RKO (cell line): ENCODE measurements at regions not wholly inside any gene's neighbourhood (a gene's known extent, or its start where the extent isn't known, plus 50 kb on each side); places are given as distances from the start of the nearest gene placed in this dataset.
A peak's percentile ranks its signal among the peaks of the same experiment; 100 is the strongest.
"Not testable (repeated sequence)": the region's sequence is repeated elsewhere in the genome, so short reads cannot be mapped to it uniquely, and the experiment has no call there.

ENCODE experiments used
- DNase-seq: peaks from one replicate; pipeline ENCODE4 v3.0.0-alpha.2; 2016; ENCODE audit warnings: low spot score

GRCh38 chr3:72050048-72050632, 265.2 kb upstream of the PROK2 start:
- no peak for DNase-seq

- no peak for DNase-seq
Measured at GRCh38 chr3:72049300-72049699, 264.4 kb upstream of the PROK2 start.

- no peak for DNase-seq
Measured at GRCh38 chr3:72048873-72049272, 263.9 kb upstream of the PROK2 start.

DNA sequence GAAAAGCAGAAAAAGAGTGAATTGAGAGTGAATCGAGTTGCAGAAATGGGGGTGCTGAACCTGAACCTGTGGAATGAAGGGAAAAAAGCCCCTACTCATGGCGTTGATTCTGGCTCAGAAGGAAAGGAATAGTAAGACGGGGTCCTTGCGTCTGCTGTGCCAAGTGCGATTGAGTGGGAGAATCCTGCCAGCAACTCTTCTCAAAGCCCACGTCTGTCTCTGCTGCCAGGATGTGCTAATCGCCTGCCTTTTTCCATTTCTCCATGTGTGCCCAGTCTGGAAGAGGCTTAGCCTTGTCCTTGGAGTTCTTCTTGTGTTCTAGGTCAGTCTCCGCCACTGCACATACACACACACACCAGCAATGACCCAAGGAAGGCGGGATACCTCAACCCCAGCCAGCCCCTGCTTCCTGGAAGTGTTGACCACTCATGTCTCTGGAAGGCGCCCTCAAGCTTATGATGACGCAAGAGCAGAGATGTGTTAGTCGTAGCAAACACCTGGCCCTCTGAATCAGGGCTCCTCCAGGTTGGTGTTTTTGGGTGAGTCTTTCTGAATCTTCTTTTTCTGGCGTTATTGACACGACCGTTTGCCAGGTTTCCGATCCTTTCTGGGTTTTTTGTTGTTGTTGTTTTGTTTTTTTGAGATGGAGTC, 262.4 kb upstream of the PROK2 start:
- DNase-seq = peak; percentile 6

DNA sequence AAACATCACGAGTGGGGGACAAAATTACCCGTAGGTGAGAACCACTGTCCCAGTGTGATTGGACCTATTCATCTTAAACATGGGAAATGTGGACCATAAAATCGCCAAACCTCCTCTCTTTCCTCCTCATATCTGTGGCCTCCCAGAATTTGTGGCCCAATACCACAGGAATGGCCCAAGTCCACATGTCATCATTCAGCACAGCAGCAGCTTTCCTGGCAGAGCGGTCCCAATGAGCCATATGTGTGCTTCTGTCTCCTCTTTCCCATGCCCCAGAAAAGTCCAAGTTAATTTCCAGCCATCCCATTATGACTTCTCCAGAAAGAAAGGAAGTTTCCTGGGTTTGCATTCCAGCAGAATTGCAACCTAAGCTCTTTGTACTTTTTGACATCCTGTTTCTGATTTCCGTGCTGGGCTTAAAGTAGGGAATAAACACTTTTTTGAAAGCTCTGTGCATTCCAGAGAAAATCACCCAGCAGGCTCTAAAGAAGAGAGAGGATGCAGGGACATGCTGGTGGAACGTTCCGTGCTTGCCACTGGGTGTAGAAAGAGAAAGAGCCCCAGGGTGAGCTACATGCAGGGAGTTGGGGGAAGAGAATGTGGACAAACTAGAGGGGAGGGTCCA, 259.4 kb upstream of the PROK2 start:
- no peak for DNase-seq

DNA sequence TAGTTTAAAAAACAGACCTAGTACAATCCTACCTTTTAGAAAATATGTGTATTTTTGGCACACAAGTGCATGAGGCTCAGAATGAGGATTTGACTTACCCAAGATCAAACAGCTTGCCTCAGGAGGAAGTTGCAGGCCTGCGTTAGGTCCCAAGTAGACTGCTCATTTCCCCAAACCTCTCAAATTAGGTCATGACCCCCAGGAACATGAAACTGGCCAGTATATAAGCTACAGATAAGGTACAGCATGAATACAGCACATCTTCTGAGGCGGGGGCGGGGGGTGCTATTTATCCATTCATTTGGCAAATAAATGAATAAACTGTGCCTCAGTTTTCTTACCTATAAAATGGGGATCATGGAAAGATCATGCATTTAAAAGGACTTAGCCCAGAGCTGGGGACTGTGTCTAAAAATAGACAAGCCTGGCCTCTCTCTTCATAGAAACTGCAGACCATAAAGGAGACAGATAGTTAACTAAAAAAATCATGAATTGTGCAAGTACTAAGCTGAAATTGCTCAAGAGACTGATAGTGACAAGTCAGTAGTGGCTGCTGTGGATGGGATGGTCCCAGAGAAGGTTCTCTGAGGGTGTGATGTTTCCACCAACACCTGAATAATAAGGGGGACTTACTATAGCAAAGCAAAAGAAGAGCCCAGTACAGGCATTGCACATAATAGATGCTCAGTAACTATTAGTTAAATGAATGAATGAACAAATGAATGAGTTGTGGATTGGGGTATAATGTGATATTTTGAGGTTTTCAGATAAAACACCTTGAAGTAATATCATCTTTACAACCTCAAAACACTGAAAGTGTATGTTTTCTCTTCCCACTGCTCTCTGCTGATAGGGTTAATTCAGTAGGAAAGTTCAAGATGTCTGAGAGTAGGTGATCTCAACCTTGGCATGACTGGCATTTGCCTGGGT, 258.5 kb upstream of the PROK2 start:
- no peak for DNase-seq

DNA sequence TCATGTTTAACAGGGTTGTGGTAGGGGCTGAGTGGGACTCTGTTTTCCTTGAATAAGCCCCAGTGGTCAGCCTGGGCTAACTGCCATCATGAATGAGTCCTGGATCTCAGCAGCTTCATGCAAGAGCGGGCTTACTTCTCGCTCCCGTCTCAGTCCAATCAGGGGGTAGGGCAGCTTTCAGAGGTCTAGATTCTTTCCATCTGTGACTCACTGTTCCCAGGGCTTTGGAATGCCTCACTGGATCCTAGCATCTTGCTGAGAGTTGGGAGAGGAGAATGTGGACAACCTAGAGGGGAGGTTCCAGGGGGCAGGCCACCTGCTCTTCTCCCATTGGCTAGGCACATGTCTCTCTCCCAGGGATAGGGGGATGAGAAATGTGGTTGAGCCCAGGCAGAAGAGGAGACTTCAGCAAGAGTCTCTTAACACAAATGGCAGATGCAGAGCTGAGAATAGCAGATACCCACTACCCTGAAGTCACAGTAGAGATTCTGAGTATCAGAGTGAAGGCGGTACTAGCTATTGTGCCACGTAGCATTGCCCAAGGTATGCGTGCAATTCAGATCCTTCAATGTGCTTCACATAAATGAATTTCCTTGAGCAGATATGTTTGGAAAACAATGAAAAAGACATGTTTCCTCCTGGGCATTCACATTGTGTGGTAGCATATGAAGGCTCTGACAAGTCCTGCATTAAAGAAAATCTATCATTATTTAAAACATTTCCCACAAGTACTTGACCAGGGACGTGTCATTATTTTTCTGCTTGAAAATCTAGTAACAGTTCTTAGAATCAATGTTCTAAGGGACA, 257.7 kb upstream of the PROK2 start:
- DNase-seq = no peak

DNA sequence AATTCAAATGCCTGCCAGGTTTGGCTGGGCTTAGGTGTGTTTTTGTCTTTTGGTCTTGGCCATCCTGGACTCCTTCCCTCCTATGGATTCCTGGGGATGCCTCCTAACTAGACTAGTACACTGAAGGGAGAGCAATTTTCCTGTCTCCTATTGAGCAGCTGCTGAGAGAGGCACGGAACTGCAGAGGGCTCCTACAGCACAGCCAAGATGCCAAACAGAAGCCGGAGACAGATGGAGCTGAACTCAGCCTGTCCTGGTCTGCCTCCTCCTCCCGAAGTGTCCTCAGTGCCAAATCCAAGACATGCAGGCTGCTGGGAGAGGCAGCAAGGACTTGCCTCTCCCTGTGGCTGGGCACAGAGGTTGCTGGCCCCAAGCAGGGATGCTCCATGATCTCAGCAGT, 256.6 kb upstream of the PROK2 start:
- no peak for DNase-seq

GRCh38 chr3:72041076-72041475, 256.1 kb upstream of the PROK2 start:
- no peak for DNase-seq

DNA sequence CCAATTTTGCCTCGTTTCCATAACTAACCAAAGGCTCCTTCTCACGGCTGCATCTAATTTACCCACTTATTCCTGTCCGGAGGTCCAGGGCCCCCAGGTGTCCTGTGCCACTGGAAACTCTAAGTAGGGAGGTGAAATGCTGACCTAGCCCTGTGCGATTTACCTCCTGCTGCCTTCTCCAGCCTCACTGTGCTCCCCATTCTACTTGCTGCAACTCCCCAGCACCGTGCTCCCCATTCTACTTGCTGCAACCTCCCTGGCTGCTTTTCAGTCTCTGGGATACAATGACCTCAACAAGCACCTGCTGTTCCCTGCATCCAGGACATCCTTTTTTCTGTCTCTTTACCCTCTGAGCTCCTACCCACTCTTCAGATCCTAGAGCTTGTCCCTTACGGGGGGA, 254.7 kb upstream of the PROK2 start:
- no peak for DNase-seq

DNA sequence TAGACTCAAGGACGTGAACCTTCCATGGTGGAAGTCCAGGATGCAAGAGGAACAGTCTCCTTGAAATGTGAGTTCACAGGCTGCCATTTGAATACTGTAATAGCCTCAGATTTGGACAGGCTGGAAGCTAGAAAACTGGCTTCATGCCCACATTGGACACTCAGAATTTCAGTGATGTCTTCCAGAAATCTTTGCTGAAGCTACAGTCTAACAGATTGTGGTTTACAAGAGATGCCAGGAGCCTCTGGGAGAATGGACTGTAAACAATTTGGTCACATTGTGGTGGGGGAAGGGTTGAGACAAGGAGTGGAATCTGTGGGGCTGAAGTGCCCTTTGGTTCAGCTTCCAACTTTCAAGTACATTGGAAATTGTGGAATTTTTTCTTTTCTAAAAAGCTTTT, 252.0 kb upstream of the PROK2 start:
- DNase-seq = no peak

- DNase-seq = no peak
Measured at GRCh38 chr3:72035606-72036005, 250.7 kb upstream of the PROK2 start.

DNA sequence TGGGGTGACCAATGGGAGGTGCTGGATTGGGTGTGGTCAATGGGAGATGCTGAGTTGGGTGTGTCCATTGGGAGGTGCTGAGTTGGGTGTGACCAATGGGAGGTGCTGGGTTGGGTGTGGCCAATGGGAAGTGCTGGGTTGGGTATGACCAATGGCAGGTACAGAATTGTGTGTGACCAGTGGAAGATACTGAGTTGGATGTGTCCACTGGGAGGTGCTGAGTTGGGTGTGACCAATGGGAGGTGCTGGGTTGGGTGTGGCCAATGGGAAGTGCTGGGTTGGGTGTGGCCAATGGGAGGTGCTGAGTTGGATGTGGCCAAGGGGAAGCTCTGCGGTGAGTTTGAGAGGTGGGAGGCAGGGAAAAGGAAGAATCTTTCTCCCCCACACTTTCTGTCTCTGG, 250.0 kb upstream of the PROK2 start:
- DNase-seq = no peak

GRCh38 chr3:72033666-72034428, 248.9 kb upstream of the PROK2 start:
- no peak for DNase-seq

DNA sequence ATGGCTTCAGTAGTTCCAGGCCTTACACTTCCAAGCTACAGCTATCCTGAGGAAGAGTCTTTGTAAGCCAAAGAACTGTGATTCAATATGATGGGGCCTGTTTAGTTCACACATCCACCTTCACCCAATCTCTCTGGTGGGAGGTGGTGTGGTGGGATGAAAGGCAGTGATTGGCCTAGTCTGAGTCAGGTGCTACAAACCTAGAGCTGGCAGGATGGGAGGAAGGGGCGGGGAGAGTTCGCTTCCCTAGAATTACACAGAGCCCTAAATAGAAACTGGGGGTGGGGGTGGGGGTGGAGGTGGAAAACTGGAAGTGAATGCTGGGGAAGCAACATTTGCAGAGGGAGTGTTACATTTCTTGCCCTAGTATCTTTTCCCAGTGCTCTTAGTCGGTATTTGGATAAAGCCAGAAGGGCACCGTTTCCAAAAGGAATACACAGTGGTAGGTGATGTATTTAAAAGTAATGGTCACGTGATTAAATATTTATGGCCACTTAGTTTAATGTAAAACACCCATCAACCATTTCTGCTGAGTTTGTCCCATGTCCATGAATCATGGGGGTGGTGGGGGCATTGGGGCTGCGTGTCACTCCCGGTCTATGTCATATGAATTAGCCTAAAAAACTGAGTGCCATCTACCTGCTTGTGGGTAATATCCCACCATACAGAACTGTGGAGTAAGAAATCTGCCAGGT, 247.6 kb upstream of the PROK2 start:
- no peak for DNase-seq

DNA sequence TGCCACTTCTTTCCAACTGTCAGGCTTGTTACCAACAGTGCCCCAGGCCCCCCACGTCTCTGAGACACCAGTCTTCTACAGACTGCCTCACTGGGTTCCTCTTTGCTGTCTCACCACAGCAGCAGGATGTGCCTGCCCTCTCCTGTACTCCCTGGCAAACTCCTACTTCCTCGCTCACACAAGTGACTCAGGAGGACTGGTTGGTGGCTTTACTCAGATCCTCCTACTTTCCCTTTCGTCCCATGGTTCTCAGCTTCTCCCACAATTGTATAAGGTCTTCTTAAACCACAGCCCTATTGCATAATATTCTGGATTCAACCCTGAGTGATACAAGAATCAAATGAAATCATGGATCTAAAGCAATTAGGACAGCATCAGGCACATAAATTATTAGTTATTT, 246.6 kb upstream of the PROK2 start:
- peak; percentile 30 for DNase-seq

GRCh38 chr3:72030296-72030695, 245.3 kb upstream of the PROK2 start:
- DNase-seq = not testable (repeated sequence)

- DNase-seq = not testable (repeated sequence)
Measured at GRCh38 chr3:72028726-72029125, 243.8 kb upstream of the PROK2 start.

GRCh38 chr3:72028307-72028706, 243.4 kb upstream of the PROK2 start:
- not testable (repeated sequence) for DNase-seq

DNA sequence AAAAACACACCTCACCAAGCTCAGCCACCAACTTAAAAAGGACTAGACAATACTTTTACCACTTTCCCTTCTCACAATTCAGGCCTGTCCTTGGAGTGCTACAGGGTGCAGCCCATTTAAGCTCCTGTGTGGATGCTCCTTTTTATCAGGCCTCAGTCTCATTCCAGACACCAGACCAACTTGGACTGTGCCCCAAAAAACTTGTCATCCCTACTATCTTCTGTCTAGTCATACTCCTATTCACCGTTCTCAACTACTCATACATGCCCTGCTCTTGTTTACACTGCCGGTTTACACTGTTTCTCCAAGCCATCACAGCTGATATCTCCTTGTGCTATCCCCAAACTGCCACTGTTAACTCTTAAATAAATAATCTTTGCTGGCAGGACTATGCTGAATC, 242.8 kb upstream of the PROK2 start:
- not testable (repeated sequence) for DNase-seq
